ENCODE measurements at regions not wholly inside any gene's neighbourhood (a gene's known extent, or its start where the extent isn't known, plus 50 kb on each side); places are given as distances from the start of the nearest gene placed in this dataset.

- no peak for ATAC-seq (ENCODE audit: poor library complexity)
- intact Hi-C loops (cut with DNase I): no loop called here
- DNase-seq: no peak
Observed at GRCh38 chr5:114243972-114244317, 117.9 kb upstream of the KCNN2 start.

- intact Hi-C loops (cut with DNase I): no loop called here
Observed at GRCh38 chr5:114249823-114250222, 112.0 kb upstream of the KCNN2 start.

GRCh38 chr5:114250536-114250935 lies 111.3 kb upstream of the KCNN2 start:
- intact Hi-C loops (cut with DNase I): no loop called here
- no peak for DNase-seq
- no peak for ATAC-seq (ENCODE audit: poor library complexity)

More at GRCh38 chr5:114249823-114250222, 112.0 kb upstream of the KCNN2 start:
- ATAC-seq (ENCODE audit: poor library complexity): no peak
- DNase-seq: no peak

- ATAC-seq (ENCODE audit: poor library complexity): no peak
- no peak for DNase-seq
- intact Hi-C loops (cut with DNase I): no loop called here
Observed at GRCh38 chr5:114252226-114252625, 109.6 kb upstream of the KCNN2 start.

GRCh38 chr5:114255260-114255659 lies 106.6 kb upstream of the KCNN2 start:
- intact Hi-C loops (cut with DNase I): no loop called here
- DNase-seq (no peak), ATAC-seq (ENCODE audit: poor library complexity) (no peak)

GRCh38 chr5:114261989-114262388 lies 99.9 kb upstream of the KCNN2 start:
- DNase-seq (no peak), ATAC-seq (ENCODE audit: poor library complexity) (no peak)
- intact Hi-C loops (cut with DNase I): no loop called here

GRCh38 chr5:114265432-114266060 lies 96.3 kb upstream of the KCNN2 start:
- DNase-seq (no peak), ATAC-seq (ENCODE audit: poor library complexity) (no peak)
- intact Hi-C loops (cut with DNase I): no loop called here

- no peak for DNase-seq
- intact Hi-C loops (cut with DNase I): no loop called here
- no peak for ATAC-seq (ENCODE audit: poor library complexity)
Observed at GRCh38 chr5:114266374-114266773, 95.5 kb upstream of the KCNN2 start.

GRCh38 chr5:114296191-114296590 lies 65.7 kb upstream of the KCNN2 start:
- intact Hi-C loops (cut with DNase I): no loop called here
- ATAC-seq (ENCODE audit: poor library complexity) (no peak), DNase-seq (no peak)

GRCh38 chr5:114297915-114298314 lies 64.0 kb upstream of the KCNN2 start:
- DNase-seq (no peak), ATAC-seq (ENCODE audit: poor library complexity) (no peak)
- intact Hi-C loops (cut with DNase I): no loop called here

- ATAC-seq (ENCODE audit: poor library complexity) (peak; percentile 49), DNase-seq (no peak)
- intact Hi-C loops (cut with DNase I): loop anchor here (10.0 kb wide), 2 partner anchors 139 to 211 kb away; no protein-coding TSS in a partner anchor
Observed at GRCh38 chr5:114305402-114306207, 56.3 kb upstream of the KCNN2 start.

GRCh38 chr5:114308017-114308416 lies 53.9 kb upstream of the KCNN2 start:
- intact Hi-C loops (cut with DNase I): loop anchor here (10.0 kb wide), 2 partner anchors 137 to 213 kb away; no protein-coding TSS in a partner anchor
- DNase-seq (no peak), ATAC-seq (ENCODE audit: poor library complexity) (no peak)

GRCh38 chr5:114308508-114308907 lies 53.4 kb upstream of the KCNN2 start:
- ATAC-seq (ENCODE audit: poor library complexity): no peak
- intact Hi-C loops (cut with DNase I): loop anchor here (10.0 kb wide), 2 partner anchors 136 to 214 kb away; no protein-coding TSS in a partner anchor
- no peak for DNase-seq

GRCh38 chr5:114310666-114311065 lies 51.2 kb upstream of the KCNN2 start:
- ATAC-seq (ENCODE audit: poor library complexity) (no peak), DNase-seq (no peak)
- intact Hi-C loops (cut with DNase I): no loop called here

GRCh38 chr5:114311281-114311680 lies 50.6 kb upstream of the KCNN2 start:
- ATAC-seq (ENCODE audit: poor library complexity): no peak
- no peak for DNase-seq
- intact Hi-C loops (cut with DNase I): no loop called here

- no peak for ATAC-seq (ENCODE audit: poor library complexity)
- no peak for DNase-seq
- intact Hi-C loops (cut with DNase I): no loop called here
Observed at GRCh38 chr5:114311968-114312367, 49.9 kb upstream of the KCNN2 start.

Data from Right ventricle myocardium superior (tissue), 1 donor.